NCI-H1436 treated with DMSO at 0.1 percent for 48 hours (cell line): ENCODE measurements at regions not wholly inside any gene's neighbourhood (a gene's known extent, or its start where the extent isn't known, plus 50 kb on each side); places are given as distances from the start of the nearest gene placed in this dataset.
"Not testable (repeated sequence)": the region's sequence is repeated elsewhere in the genome, so short reads cannot be mapped to it uniquely, and the experiment has no call there.

Experiments used
- DNase-seq: peaks from one replicate; lab custom pipeline; 2025; lab: John Stamatoyannopoulos, UW

GRCh38 chr10:117790179-117790578 lies 247.6 kb downstream of the EMX2 start:
- DNase-seq = no peak

DNA sequence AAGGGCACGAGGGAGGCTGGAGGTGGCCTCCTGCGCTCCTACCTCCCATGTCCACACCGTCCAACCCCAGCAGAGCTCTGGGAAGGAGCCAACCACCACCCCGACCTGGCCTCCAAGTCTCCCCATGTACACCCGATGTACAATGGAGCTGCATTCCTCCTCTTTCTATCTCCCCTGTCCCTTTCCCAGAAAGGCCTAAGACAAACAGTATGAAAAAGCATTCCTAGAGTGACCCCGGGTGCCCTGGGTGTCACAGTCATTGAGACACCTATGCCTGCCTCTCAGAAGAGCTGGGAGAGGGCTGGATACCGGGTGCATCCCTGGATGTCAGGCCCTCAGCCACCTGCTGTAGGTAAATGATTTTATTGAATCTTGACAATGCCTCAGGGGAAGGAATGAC lies 248.1 kb downstream of the EMX2 start:
- DNase-seq = no peak

- DNase-seq = no peak
Measured at GRCh38 chr10:117792214-117792613, 249.7 kb downstream of the EMX2 start.

- DNase-seq = no peak
Measured at GRCh38 chr10:117796130-117796745, 250.5 kb downstream of the RAB11FIP2 start.

DNA sequence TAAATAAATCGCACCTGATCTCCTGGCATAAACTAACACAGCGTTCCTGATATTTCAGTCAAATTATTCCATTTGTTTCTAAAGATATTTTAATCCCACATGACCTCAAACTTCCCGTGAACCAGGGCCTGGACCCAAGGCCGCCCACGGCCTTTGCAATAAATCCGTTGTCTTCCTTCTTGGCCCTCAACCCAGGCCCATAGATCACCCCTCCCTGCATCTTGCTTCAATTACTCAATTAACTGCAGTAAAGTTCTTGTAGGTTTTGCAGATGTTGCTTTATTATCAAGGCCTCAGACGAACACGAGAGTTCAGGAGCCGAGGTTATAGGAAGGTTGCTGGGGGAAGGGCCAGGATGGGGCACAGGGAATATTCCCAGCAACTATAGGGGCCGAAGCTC lies 249.4 kb downstream of the RAB11FIP2 start:
- DNase-seq = no peak

DNA sequence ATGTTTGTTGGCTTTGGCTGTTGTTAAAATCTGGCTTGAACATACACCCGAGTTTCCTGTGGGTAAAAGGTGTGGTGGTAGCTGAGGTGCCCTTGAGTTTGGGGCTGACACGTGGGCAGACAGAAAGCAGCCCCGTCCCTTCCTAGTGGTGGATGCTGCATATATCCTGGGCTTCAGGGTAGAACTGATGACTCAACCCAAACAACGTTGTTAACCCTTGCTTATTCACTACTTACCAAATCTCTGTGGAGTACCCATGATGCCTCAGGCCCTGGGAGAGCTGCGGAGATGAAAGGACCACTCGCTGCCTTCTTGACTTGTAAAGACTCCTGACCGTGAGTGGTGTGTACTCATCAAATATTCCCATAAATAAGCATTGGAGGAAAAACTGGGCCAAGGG lies 245.1 kb downstream of the RAB11FIP2 start:
- DNase-seq = no peak

DNA sequence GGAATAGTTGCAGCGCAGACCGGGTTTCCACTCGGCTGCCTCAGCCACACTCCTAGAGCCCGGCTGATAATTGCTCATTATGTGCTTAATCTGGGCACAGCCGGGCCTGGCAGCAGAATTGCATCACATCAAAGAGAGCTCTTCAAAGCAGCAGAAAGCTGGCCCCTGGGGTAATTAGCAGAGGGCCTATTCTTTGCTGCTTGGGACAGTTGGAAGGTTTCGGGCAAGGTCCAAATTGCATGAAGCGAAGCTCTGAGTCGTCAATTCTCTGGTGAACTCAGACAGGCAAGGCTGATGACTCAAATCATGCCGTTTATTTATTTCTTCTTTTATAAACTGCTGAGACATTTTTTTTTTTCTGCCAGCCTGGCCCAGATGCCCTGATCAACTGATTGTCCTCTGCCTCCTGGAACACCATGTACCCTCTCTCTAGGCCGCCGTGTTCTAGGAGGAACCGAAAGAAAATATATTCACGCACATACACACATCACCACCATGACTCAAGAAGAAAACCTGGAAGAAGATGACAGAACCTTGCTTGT lies 242.2 kb downstream of the RAB11FIP2 start:
- DNase-seq = no peak

DNA sequence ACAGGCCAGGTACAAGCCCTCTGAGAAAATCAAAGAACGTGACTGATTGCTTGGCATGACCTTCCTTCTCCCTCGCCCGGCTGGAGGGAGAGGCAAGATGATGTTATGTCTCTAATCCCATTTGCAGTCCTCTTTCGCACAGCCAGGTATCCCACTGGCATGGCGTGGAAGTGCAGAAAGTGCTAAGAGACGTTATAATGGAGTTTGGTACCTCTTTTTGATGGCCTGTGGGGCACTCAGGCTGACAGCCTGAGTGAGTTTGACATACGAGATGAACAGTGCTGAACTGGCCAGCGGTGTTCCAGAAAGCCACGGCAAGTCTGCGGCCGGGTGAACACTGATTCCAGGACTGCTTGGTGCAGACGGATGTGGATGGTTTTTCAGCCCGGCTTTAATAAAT lies 241.6 kb downstream of the RAB11FIP2 start:
- DNase-seq = no peak

DNA sequence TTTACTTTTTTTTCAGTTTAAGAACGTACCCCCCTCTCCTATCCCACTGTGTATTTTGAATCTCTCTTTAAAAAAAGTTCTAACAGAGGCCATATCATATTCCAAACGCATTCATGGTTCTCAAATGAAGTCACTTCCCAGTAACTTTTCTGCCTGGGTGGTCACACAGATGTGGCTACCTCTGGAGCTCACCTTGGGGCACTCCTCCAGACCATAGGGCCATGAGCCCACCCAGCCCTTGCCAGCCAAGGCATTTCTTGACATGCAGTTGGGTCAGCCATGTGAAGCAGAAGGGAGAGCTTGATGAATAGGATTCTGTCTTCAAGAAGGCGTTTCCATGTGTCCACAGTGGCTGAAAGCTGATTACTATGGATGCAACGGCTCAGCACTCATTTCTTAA lies 239.3 kb downstream of the RAB11FIP2 start:
- no peak for DNase-seq

GRCh38 chr10:117815816-117816215 lies 230.9 kb downstream of the RAB11FIP2 start:
- DNase-seq = not testable (repeated sequence)

DNA sequence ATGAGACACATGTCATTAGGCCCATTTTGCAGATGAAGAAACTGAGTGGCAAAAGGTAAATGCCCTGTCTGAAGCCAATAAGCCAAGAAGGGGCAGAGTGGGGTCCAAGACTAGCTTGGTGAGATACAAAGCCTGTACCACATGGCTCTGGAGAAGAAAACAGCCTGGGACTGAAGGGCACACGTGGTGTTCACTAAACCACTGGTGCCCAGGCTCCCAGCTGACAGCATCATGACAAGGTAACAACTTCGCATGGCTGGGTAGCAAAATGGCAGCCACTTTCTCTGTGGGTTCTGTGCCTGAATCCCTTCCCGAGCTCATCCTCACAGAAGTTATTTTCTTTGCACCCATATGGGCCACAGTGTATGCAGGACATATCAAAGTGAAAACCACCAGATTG lies 229.6 kb downstream of the RAB11FIP2 start:
- no peak for DNase-seq

- no peak for DNase-seq
Measured at GRCh38 chr10:117818721-117819120, 228.0 kb downstream of the RAB11FIP2 start.

DNA sequence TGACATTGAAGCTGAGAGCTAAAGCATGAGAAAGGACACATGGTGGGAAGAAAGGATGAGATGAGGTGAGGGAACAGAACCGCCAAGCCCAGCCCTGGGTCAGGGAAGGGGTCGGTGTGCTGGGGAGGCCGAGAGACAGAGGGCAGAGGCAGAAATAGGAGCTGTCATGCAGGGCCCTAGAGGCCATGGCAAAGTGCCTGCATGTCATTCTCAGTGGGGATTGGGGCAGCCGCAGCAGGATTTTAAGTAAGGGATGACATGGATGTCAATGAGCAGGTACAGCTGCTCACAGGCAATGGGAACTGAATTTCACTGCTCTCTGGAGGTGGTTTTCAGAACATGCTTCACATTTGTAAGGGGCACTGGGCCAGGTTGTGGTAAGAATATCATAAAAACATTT lies 227.4 kb downstream of the RAB11FIP2 start:
- no peak for DNase-seq

DNA sequence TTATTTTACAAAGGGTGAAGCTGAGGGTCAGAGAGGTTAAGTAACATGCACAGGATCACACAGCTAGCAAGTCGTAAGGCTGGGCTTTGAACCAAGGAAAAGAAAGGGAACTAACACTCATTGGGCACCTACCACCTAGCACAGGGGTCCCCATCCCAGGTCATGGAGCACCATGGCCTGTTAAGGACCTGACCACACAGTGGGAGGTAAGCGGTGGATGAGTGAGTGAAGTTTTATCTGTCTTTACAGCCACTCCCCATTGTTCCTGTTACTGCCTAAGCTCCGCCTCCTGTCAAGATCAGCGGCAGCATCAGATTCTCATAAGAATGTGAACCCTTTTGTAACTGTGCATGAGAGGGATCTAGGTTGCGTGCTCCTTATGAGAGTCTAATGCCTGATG lies 222.8 kb downstream of the RAB11FIP2 start:
- DNase-seq = no peak

DNA sequence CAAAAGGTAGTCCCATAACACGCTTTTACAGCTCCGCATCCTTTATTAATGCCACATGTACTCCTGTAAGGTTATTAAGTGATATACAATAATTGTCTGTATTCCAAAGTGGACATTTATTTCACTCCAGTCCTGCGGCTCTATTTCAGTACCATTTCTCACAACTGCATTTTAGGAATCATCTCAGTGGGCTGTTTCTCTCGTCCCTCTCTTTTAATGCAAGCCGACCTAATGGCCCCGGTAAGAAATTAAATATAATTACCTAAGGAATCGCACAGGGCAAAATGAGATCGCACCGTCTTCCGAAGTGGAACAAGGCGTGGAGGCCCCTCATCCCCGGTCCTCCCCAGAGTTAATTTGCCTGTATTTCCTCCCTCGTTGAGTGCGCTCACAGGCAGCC lies 216.5 kb downstream of the RAB11FIP2 start:
- no peak for DNase-seq

DNA sequence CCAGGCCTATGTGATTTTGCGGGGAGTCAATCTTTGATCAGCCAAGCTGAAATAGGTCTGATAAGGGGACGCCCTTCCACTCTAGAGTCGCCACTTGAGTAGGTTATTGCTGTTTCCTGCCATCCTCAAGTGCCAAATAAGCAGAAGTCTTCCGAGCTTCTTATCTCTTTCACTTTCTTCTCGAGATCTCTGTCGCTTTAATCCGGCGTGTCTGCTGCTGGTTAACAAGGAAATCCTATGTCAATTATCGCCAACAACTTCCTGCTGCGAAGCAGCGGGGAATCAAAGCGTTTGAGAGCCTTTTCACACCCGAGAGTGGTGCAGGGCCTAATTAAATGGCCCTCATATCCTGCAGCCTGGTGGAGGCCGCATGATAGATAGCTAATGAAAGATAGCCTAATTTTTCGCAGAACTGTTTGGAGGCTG lies 215.9 kb downstream of the RAB11FIP2 start:
- no peak for DNase-seq

DNA sequence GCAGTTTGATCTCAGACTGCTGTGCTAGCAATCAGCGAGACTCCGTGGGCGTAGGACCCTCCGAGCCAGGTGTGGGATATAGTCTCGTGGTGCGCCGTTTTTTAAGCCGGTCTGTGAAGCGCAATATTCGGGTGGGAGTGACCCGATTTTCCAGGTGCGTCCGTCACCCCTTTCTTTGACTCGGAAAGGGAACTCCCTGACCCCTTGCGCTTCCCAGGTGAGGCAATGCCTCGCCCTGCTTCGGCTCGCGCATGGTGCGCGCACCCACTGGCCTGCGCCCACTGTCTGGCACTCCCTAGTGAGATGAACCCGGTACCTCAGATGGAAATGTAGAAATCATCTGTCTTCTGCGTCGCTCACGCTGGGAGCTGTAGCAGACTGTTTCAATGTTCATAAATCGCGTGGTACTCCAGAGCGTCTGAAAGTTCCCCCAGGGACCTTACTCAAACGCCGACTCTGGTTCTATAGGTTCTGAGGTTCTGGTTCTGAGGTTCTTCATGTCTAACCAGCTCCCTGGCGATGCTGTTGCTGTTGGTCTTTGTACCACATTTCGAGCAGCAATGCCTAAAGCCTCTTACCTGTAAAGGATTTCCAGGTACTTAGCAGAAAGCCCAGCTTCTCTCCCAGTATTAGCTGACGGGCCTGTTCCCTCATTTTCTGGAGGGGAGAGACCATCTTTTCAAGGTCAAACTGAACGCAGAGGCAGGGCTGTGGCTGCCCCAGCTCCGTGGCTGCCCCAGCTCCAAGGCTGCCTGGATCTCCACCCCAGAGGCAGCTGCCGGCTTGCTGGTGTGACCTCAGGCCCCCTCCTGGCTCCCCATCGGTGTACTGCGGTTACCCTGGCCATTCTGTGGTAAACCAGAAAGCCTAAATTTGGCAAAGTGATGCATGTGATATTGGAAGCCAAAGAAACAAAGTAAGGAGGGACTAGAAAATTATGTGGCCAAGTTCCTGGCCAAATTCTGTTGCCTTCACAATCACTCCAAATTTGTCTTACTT lies 207.9 kb downstream of the RAB11FIP2 start:
- DNase-seq = not testable (repeated sequence)

DNA sequence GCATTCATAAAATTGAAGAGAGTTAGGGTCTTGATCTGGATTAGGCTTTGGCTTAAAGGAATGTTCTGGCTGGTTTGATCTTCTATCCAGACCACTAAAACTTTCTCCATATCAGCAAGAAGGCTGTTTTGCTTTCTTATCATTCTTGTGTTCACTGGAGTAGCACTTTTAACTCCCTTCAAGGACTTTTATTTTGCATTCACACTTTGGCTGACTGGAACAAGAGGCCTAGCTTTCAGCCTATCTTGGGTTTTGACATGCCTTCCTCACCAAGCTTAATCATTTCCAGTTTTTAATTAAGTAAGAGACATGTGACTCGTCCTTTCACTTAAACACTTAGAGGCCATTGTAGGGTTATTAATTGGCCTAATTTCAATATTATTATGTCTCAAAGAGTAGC lies 190.3 kb downstream of the RAB11FIP2 start:
- not testable (repeated sequence) for DNase-seq

- DNase-seq = no peak
Measured at GRCh38 chr10:117860135-117860534, 186.6 kb downstream of the RAB11FIP2 start.

DNA sequence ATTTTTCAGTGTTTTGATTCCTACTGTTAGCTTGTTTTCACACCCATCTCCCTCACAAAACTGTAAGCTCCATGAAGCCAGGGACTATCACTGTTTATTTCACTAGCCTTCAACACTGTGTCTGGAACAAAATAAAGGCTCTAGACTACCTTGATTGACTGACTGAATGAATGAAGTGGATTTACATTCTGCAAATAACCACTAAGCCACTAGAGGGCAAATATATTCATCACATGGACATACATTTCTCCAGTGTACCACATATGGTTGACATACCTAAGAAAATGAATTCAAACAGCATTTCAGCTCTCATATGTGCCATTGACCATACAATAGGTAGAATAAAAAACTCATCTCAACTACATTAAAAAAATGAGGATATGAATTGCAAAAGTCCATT lies 185.9 kb downstream of the RAB11FIP2 start:
- no peak for DNase-seq

DNA sequence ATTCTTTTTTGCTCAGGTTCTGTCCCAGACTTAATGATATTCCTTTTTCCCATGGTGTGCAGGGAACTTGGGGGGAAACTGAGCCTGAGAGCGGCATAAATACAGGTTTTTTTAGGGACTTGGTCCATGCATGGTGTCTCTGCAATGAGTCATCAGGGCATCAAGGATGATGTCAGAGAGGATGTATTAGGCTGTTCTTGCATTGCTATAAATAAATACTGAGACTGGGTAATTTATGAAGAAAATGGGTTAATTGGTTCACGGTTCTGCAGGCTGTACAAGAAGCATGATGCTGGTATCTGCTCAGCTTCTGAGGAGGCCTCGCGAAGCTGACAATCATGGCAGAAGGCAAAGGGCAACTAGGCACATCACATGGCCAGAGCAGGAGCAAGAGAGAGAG lies 185.4 kb downstream of the RAB11FIP2 start:
- no peak for DNase-seq

DNA sequence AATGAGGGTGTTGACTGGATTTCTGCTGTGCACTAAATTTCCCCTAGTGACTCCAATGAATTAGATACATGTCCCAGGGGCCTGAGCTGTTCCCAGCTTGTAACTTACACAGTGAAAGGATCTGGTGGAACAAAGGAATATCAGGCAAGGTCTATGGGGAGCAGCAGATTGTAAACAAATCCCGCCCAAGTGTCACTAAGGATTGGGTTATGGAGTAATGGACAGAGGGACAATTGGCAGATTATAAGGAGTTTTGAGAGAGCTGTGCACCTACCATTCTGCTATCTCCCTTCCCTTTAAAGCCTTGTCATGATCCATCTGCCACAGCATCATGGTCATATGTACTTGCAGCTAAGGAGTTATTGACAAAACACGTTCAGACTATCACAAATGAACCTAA lies 183.0 kb downstream of the RAB11FIP2 start:
- no peak for DNase-seq

DNA sequence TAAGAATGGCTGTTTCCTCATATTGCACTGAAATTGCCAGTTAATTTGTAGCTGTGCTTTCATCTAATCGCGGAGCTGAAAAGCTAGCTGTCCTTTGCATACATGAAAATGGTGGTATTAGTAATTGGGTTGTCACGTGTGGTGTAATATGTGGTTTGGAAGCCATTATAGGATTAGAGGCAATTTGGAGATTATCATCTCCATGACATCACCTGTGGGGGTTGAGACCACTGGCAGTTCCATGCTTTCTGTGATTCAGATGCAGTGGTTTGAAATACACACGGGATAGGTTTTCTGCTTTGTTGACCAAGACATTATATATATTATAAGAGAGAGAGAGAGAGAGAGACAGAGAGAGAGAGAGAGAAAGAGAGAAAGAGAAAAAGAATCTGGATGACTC lies 180.8 kb downstream of the RAB11FIP2 start:
- DNase-seq = peak; percentile 10
